ENCODE measurements at regions not wholly inside any gene's neighbourhood (a gene's known extent, or its start where the extent isn't known, plus 50 kb on each side); places are given as distances from the start of the nearest gene placed in this dataset.

GRCh38 chr7:1325246-1325645, 92.6 kb downstream of the UNCX start:
- TF ChIP-seq TAF1 (IDR thresholded peaks at IDR 0.05; ENCODE audit: borderline replicate concordance, insufficient read depth, low read length) (no peak), SIN3A (IDR thresholded peaks at IDR 0.05; ENCODE audit: borderline replicate concordance, insufficient read depth, low read length) (no peak), FOXP2 (optimal IDR thresholded peaks at IDR 0.05; ENCODE audit: borderline replicate concordance, extremely low read depth, extremely low read length, insufficient read depth) (no peak), POLR2AphosphoS5 (IDR thresholded peaks at IDR 0.05; ENCODE audit: low read depth, low read length) (no peak), REST (IDR thresholded peaks at IDR 0.05; ENCODE audit: insufficient read depth in 1 of 2, low read depth in 2 of 2, low read length in 2 of 2) (no peak)

GRCh38 chr7:1325646-1326510, 93.2 kb downstream of the UNCX start:
- TF ChIP-seq SIN3A (IDR thresholded peaks at IDR 0.05; ENCODE audit: borderline replicate concordance, insufficient read depth, low read length) = no peak
- no peak for TF ChIP-seq POLR2AphosphoS5 (IDR thresholded peaks at IDR 0.05; ENCODE audit: low read depth, low read length)

DNA sequence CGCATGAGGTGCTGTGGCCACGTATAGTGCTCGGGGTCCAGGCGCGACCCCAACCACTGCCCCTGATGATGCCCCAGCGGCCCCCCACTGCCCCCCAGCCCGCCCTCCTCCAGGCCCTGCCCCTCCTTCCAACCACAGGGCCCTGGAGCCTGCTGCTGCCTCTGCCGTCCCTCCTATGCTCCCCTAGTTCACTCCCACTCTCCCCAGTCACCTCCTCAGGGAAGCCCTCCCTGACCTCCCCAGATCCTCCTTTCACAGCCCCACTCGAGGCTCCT, 93.8 kb downstream of the UNCX start:
- TF ChIP-seq POLR2AphosphoS5 (IDR thresholded peaks at IDR 0.05; ENCODE audit: low read depth, low read length) (no peak), TAF1 (IDR thresholded peaks at IDR 0.05; ENCODE audit: borderline replicate concordance, insufficient read depth, low read length) (no peak), FOXP2 (optimal IDR thresholded peaks at IDR 0.05; ENCODE audit: borderline replicate concordance, extremely low read depth, extremely low read length, insufficient read depth) (no peak), REST (IDR thresholded peaks at IDR 0.05; ENCODE audit: insufficient read depth in 1 of 2, low read depth in 2 of 2, low read length in 2 of 2) (no peak), SIN3A (IDR thresholded peaks at IDR 0.05; ENCODE audit: borderline replicate concordance, insufficient read depth, low read length) (no peak)

- TF ChIP-seq REST (IDR thresholded peaks at IDR 0.05; ENCODE audit: insufficient read depth in 1 of 2, low read depth in 2 of 2, low read length in 2 of 2) = no peak
- TF ChIP-seq POLR2AphosphoS5 (IDR thresholded peaks at IDR 0.05; ENCODE audit: low read depth, low read length) = no peak
- TF ChIP-seq TAF1 (IDR thresholded peaks at IDR 0.05; ENCODE audit: borderline replicate concordance, insufficient read depth, low read length) = no peak
- no peak for TF ChIP-seq SIN3A (IDR thresholded peaks at IDR 0.05; ENCODE audit: borderline replicate concordance, insufficient read depth, low read length)
These were observed 96.6 kb downstream of the UNCX start for GRCh38 chr7:1329261-1329660.

DNA sequence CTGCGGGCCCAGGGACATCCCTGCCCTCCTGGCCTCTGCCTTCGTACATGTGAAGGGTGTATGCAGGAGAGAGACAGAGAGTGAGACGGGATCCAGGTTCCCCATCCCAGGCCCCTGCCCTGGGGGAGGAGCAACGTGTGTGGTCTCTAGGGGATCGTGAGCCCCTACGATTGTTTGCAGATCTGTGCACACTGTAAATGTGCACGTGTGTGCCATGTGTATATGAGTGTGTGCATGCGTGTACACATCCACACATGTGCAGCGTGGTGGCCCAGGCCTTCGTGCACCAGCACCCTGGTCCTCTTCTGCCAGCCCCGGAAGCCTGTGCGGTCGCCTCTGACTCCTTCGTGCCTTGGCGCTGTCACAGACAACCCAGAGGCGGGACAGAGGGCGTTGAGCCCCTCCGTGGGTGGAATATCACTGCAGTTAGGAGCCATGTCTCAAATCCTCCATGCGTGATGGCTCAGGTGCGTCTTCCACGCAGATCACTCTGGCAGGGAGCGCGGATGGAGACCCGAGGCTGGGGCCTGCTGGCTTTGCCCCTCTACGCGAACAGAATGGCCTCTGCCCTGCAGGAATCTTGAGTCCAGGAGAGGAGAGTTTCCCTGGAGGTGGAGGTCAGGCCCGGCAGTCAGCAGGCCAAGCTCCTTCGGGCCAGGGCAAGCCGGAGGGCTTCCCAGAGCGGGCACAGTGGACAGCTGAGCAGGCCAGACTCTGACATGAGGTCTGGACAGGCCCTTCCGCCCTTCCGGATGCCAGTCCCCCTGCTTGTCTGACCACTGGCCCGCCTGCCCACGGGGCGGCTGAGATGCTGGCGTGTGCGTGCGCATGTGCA, 97.5 kb downstream of the UNCX start:
- TF ChIP-seq TAF1 (IDR thresholded peaks at IDR 0.05; ENCODE audit: borderline replicate concordance, insufficient read depth, low read length) = no peak
- TF ChIP-seq FOXP2 (optimal IDR thresholded peaks at IDR 0.05; ENCODE audit: borderline replicate concordance, extremely low read depth, extremely low read length, insufficient read depth) = no peak
- TF ChIP-seq SIN3A (IDR thresholded peaks at IDR 0.05; ENCODE audit: borderline replicate concordance, insufficient read depth, low read length) = no peak
- no peak for TF ChIP-seq POLR2AphosphoS5 (IDR thresholded peaks at IDR 0.05; ENCODE audit: low read depth, low read length)
- no peak for TF ChIP-seq REST (IDR thresholded peaks at IDR 0.05; ENCODE audit: insufficient read depth in 1 of 2, low read depth in 2 of 2, low read length in 2 of 2)
